ENCODE measurements at regions not wholly inside any gene's neighbourhood (a gene's known extent, or its start where the extent isn't known, plus 50 kb on each side); places are given as distances from the start of the nearest gene placed in this dataset.
"Not testable (repeated sequence)": the region's sequence is repeated elsewhere in the genome, so short reads cannot be mapped to it uniquely, and the experiment has no call there.

GRCh38 chr2:188787658-188788240, 186.4 kb upstream of the COL3A1 start:
- DNase-seq (ENCODE audit: low read depth) = peak; percentile 27

DNA sequence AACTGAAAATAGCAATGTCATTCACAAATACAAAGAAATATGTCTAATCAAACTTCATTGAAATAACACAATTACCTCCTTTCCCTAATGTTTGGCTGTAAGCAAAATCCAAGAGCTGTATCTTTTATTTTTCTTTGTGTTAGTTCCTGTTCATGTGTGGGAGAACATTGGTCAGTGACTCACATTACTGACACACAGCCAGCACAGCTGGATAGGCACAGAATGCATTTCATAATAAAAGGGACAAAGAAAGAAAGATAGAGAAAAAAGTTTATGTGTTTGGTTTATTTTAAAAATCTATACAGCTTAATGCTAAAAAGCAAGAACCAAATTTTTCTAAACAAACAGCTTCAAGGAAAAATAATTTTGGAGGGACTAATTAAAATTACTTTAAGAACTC, 185.6 kb upstream of the COL3A1 start:
- peak; percentile 83 for DNase-seq (ENCODE audit: low read depth)

DNA sequence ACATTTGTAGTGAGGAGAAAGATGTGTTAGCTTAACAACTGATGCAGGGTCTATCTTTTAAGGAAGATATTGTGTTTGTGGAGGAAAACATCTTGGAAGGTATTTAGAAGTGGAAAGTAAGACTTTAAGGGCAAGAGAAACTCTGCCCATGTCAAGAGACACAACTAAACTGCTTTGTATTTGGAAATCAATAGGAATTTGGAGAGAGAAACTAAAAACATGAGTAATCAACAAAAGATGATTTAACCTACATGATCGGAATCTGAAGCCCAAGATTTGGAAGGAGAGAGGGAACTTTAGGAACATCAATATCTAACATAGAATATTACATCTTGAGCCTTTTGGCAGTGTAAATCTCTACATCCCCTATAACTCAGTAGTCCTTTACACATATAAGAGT, 184.2 kb upstream of the COL3A1 start:
- DNase-seq (ENCODE audit: low read depth) = no peak

GRCh38 chr2:188794453-188794852, 179.7 kb upstream of the COL3A1 start:
- not testable (repeated sequence) for DNase-seq (ENCODE audit: low read depth)

DNA sequence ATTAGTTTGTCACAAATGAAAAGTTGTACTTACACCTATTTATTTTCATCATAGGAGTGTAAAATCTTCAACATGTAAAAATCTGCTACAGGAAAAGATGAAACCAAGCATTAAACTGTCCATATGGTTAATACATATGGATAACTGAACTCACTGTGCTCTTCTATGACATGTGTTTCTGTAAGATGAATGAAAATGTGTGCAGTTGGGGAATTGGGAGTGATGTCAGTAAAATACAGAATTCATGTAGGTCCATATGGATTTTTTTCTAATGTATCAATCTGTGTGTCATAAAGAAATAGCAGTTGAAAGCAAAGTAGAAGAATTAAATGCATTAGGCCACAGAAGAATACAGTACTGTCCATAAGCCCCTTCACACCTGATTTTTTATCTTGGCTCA, 178.4 kb upstream of the COL3A1 start:
- DNase-seq (ENCODE audit: low read depth) = no peak

DNA sequence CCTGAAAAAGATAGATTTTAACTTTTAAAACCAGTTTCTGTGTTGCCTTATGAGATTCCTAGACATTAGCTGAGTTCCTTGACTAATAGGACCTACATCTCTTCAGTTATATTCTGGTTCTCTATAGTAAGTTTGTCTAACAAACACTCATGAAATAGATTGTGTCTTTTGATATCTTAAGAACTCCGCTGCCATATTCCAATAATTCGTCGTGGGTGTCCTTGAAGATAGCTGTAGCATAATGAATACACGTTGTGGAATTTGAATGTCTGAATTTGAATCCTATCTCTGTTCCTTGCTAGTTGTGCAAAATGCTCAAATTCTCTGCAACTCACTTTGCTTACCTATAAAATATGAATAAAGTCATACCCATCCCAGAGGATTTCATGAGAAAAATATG, 176.8 kb upstream of the COL3A1 start:
- DNase-seq (ENCODE audit: low read depth) = no peak

DNA sequence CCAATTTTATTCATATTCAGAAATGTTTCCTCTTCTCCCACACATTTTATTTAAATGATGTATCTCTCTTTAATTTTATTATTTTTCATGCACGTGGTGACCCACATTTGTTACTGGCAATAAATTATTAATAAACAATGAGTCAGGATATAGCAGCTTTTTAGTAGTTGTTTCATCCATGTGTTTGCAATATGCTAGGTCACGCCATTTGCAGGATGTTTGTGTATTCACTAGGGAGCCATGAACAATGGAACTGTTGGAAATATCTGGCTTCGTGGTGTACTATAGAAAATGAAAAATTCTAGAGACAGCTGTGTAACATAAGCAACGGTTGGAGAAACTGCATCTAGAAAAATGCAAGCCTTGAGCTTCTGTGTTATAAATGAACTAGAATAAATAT, 176.0 kb upstream of the COL3A1 start:
- DNase-seq (ENCODE audit: low read depth) = no peak

DNA sequence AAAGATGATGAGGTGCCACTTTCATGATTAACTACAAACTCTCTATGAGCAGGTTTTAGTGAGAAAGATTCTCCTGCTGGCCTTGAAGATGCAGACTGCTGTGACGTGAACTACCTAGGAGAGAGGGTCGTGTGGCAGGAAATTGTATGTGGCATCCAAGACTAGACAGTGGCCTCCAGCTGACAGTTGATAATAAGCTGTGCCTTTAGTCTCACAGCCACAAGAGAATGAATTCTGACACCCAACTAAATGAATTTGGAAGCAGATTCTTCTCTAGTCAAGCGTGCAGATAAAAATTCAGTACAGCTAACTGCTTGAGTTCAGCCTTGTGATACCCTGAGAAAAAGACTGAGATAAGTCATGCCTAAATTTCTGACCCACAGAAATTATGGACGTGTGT, 169.0 kb upstream of the COL3A1 start:
- DNase-seq (ENCODE audit: low read depth) = no peak

DNA sequence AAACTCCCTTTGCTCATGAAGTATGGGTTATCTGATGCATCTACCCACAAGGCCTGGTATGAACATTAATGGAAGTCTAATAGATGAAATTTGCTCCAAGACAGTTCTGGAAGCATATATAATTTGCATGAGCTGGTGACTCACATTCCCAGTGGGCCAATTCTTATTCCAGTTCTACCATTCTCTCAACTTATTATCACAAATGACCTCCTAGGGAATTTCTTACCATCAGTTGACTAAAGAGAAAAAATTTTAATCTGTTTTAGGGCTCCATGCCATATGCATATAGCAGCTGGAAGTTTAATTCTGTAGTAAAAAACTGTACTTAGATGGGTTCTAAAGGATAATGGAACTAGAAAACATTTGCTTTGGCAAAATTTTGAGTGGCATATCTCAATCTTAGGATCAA, 165.2 kb upstream of the COL3A1 start:
- DNase-seq (ENCODE audit: low read depth) = peak; percentile 85

DNA sequence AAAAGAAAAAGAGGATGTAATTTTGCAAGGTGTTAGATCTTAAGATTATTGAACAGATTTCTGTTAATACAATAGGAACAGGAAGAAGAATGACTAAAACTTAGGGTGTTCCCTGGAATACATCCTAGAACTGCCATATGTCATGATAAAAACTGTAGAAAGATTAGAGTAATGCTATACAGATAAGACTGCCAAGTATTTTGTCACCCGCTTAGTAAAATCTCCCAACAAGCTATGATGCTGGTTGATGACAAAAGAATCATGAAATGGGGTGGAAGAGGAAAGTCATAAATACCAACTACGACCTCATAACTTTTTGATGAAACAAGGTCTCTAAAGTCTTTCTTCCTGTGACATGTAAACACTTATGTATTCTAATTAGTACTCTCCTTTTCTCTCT, 163.6 kb upstream of the COL3A1 start:
- no peak for DNase-seq (ENCODE audit: low read depth)

DNA sequence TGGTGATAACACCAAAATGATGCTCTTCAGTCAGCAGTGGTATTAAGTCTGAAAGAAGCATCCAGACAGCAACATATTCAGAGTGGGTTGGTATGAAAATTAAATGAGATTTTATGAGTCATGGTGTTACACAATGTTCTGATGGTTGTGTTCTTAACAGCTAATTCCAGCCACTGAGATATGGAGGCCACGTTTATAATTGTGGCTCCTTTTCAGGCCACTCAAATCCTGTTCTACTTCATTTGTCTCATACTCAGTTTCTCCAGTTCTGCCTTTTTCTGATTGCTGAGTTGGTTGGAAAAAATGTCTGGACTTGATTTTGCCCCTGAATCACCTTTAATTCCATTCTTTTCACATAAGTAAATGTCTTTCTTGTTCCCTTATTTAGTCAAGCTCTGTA, 162.7 kb upstream of the COL3A1 start:
- peak; percentile 55 for DNase-seq (ENCODE audit: low read depth)

DNA sequence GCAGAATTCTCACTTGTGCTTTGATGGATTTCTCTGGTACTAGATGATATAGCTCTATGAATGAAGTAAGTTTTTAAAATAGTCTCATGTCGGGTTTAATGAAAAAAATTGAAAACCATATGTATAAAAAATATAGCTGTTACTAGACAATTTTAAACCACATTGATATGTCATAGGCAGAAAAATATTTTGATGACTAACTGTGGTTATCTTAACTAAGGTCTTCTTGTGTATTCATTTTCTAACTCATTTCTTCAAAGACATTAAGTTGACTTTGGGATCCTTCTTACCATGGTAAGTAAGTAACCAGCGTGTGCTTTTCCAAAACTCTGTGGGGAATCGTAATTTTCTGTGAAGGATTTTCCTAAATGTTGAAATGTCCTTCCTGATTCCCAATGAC, 160.9 kb upstream of the COL3A1 start:
- DNase-seq (ENCODE audit: low read depth) = peak; percentile 19

DNA sequence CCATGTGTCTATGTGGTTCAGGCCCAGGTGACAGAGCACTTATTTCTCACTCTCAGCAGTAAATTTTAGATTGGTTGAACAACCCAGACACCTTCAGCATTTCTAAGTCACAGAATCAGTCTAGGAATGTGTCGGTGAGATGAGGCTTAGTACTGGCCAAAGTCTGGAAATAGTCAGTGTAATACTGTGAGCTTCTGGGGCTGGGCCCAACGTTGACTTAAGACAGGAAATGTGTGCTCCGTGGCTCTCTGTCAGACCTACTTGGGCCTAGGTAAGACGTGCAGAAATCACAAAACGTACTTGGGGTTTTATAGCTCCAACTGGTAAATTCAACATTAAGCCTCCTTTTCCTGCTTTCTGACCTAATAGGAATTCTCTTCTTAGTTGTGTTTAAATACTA, 160.3 kb upstream of the COL3A1 start:
- no peak for DNase-seq (ENCODE audit: low read depth)

- no peak for DNase-seq (ENCODE audit: low read depth)
Measured at GRCh38 chr2:188819011-188819410, 155.2 kb upstream of the COL3A1 start.

- peak; percentile 58 for DNase-seq (ENCODE audit: low read depth)
Measured at GRCh38 chr2:188819792-188820191, 154.4 kb upstream of the COL3A1 start.

DNA sequence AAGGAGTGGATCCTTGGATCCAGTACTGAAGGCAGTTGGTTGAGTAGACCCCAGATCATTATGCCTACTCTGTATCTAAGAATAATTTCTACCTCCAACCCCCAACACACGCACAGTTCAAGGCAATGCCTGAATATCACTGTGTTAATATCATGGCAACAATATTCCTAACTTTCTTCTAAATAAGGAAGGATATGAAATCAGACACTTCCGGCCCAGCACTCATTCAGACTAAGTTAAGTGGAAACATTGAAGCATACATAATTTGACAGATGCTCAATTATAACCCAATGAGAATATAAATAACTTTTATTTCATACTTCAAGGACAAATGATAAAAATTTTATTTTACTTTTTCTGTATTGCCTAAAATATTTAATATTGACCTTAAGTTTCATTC, 153.6 kb upstream of the COL3A1 start:
- DNase-seq (ENCODE audit: low read depth) = no peak

- DNase-seq (ENCODE audit: low read depth) = no peak
Measured at GRCh38 chr2:188824125-188824524, 150.0 kb upstream of the COL3A1 start.

- DNase-seq (ENCODE audit: low read depth) = peak; percentile 18
Measured at GRCh38 chr2:188833331-188833730, 140.8 kb upstream of the COL3A1 start.

- no peak for DNase-seq (ENCODE audit: low read depth)
Measured at GRCh38 chr2:188833799-188834198, 140.4 kb upstream of the COL3A1 start.

- DNase-seq (ENCODE audit: low read depth) = no peak
Measured at GRCh38 chr2:188835006-188835405, 139.2 kb upstream of the COL3A1 start.

- DNase-seq (ENCODE audit: low read depth) = no peak
Measured at GRCh38 chr2:188835821-188836220, 138.4 kb upstream of the COL3A1 start.

GRCh38 chr2:188845692-188846091, 128.5 kb upstream of the COL3A1 start:
- no peak for DNase-seq (ENCODE audit: low read depth)

DNA sequence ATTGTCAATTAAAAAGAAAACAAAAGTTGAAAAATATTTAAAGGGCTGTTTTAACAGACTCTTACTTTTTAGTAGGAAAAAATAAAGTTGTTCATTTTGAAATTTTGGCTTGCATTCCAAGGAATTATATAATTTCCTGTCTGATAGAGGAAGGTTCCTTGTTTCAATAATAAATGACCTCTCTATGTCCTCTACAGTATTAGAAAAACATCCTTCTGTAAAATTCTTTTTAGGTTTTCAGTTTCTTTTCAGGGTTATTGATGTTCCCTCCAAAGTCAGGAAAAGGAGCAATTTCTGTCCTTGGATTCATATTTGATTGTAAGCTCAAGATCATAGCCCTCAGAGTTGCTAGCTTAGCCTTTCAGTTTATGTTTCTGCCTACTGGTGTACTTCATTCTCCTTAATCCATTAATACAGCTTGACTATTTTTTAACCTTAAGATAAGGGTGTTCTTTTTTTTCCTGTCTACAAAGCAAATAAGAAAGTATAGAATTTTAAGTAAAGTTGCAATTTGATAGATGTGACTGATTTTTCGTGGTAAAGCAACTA, 125.2 kb upstream of the COL3A1 start:
- DNase-seq (ENCODE audit: low read depth) = no peak

DNA sequence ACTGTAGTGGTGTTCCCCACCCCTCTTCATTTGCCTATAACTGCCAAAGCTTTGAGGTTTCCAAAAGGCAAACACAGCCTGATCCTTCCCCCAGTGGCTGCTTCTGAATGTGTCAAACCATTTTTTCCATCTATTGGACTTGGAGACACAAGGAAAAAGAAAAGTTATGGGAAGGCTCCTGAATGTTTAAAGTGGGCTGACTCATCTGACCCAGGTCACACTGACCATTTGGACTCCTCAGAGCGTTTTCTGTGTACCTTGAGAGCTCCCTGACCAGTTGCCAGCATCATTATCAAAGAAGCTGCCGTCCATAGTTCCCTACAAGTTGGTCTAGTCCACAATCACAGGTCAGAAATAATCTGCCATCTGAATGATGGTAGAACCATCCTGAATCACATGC, 123.4 kb upstream of the COL3A1 start:
- DNase-seq (ENCODE audit: low read depth) = peak; percentile 87

Data from M059J (cell line).